Pancreas (tissue), 10 donors: ENCODE measurements at regions not wholly inside any gene's neighbourhood (a gene's known extent, or its start where the extent isn't known, plus 50 kb on each side); places are given as distances from the start of the nearest gene placed in this dataset.

Experiments
- ATAC-seq, 4 donors: fragments of 200-7000 bp; cut with Tn5 transposase; one replicate each; pipeline versions ENCODE4 v1.8.0 to v1.9.1; 2020; ENCODE audit warnings: mild to moderate bottlenecking in 4 of 4, moderate library complexity in 4 of 4
- DNase-seq, 6 donors: peaks; one replicate each; pipeline ENCODE4 v3.0.0-alpha.2; 2020
- FAIRE-seq: peaks from 2 replicates; lab custom pipeline; 2012; peaks lifted over from hg19 to GRCh38; lab: Jason Lieb, UNC
- H3K27ac ChIP-seq, 4 donors: fragments of 200-600 bp; sonication (generic); 1 replicate in 3 of 4; 2 replicates in 1 of 4; pipeline versions ENCODE4 v1.5.0 to v1.8.0; 2020
- H3K27me3 ChIP-seq, 4 donors: fragments of 200-600 bp; one replicate each; pipeline ENCODE4 v1.8.0; 2021
- H3K36me3 ChIP-seq, 3 donors: fragments of 200-600 bp; sonication (generic) in 1 of 3; one replicate each; pipeline versions ENCODE4 v1.5.0 to v1.8.0; 2020 to 2021
- H3K4me1 ChIP-seq, 3 donors: fragments of 200-600 bp; one replicate each; pipeline ENCODE4 v1.8.0; 2021
- H3K4me3 ChIP-seq, 4 donors: fragments of 200-600 bp; sonication (generic) in 2 of 4; one replicate each; pipeline versions ENCODE4 v1.5.0 to v1.8.0; 2020 to 2021
- H3K9me3 ChIP-seq, 4 donors: fragments of 200-600 bp; one replicate each; pipeline ENCODE4 v1.8.0; 2021
- WGBS, 2 donors: extraction: QIAGEN DNeasy Blood & Tissue Kit; methylation state at CpG; one replicate each; pipeline ENCODE4 v1.1.7; 2013; 5-methylcytosine and 5-hydroxymethylcytosine counted together
- intact Hi-C, 3 donors: fragments of 100-400 bp; cut with DNase I; formaldehyde crosslinking; loops; one replicate each; pipeline versions ENCODE4 v1.11.1 to v1.14.2; 2022
- TF ChIP-seq, protein P1 (sequence below), 4 donors: fragments of 200-600 bp; sonication (generic) in 3 of 4; IDR thresholded peaks; one replicate each; pipeline versions ENCODE4 v1.5.0 to v1.8.0; 2021; ENCODE audit warnings: antibody characterized with exemption in 4 of 4
- donor health status: healthy with polysubstance abuse.
- donor health status: DM: no; HTN: no; CAD: no; lungs with moderate emphysema.
- donor health status: DM: no; HTN: no; CAD: no.
- donor health status: control.
- donor health status: control.
- donor health status: Bipolar disorder and iron deficiency.
- donor health status: DM: yes; HTN: yes; CAD: no.
- donor health status: DM: no; HTN: no; CAD: no.
- donor health status: DM: no; HTN: no; CAD: no.
- donor health status: DM: yes; HTN: yes; CAD: no.

DNA sequence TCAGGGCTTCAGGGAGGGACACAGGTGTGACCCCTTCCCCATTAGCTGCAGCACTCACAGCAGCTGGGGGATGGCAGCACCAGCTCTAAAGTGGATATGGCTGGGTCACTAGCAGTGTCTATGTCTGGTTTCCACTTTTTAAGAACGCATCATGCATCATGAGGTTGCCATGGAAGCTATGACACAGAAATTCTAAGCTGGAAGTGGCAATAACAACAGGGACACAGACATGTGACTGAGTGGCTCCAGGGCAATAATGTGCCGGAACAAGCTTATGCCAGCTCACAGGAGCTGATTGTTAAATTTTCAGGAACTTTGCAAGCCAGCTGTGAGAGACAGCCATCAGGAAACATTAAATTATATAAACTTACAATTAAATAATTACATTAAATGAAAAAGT is 51.2 kb upstream of the NFASC start:
- Histone ChIP-seq H3K4me3 (no peak overlapping the region), H3K27ac (no peak overlapping the region), H3K9me3 (no peaks in the 10 kb centered on the region), H3K27me3 (no peaks in the 10 kb centered on the region), H3K36me3 (no peaks in the 10 kb centered on the region), H3K4me1 (peaks cover 0 to 7% (median 0%) of the 10 kb centered on the region in 3 donors)
- ATAC-seq (peak in 2 of 4 donors; percentile 37 to 51), DNase-seq (no peak), FAIRE-seq (no peak)
- TF ChIP-seq, protein P1, sequence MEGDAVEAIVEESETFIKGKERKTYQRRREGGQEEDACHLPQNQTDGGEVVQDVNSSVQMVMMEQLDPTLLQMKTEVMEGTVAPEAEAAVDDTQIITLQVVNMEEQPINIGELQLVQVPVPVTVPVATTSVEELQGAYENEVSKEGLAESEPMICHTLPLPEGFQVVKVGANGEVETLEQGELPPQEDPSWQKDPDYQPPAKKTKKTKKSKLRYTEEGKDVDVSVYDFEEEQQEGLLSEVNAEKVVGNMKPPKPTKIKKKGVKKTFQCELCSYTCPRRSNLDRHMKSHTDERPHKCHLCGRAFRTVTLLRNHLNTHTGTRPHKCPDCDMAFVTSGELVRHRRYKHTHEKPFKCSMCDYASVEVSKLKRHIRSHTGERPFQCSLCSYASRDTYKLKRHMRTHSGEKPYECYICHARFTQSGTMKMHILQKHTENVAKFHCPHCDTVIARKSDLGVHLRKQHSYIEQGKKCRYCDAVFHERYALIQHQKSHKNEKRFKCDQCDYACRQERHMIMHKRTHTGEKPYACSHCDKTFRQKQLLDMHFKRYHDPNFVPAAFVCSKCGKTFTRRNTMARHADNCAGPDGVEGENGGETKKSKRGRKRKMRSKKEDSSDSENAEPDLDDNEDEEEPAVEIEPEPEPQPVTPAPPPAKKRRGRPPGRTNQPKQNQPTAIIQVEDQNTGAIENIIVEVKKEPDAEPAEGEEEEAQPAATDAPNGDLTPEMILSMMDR (IDR thresholded peaks at IDR 0.05), result no peak
- 91% methylated on average over 2 of the region's 2 CpGs for WGBS, 2 donors
- intact Hi-C loops, result no loop called here
